NCI-H2227 treated with DMSO at 0.1 percent for 48 hours (cell line): ENCODE measurements at regions not wholly inside any gene's neighbourhood (a gene's known extent, or its start where the extent isn't known, plus 50 kb on each side); places are given as distances from the start of the nearest gene placed in this dataset.
"Not testable (repeated sequence)": the region's sequence is repeated elsewhere in the genome, so short reads cannot be mapped to it uniquely, and the experiment has no call there.

Experiments
- DNase-seq: peaks from one replicate; lab custom pipeline; 2025; lab: John Stamatoyannopoulos, UW

- DNase-seq, result no peak
Observed at GRCh38 chr14:28323951-28324741, 442.4 kb upstream of the FOXG1 start.

- no peak for DNase-seq
Observed at GRCh38 chr14:28340816-28341215, 425.8 kb upstream of the FOXG1 start.

- no peak for DNase-seq
Observed at GRCh38 chr14:28344381-28344780, 422.2 kb upstream of the FOXG1 start.

GRCh38 chr14:28348797-28349196 lies 417.8 kb upstream of the FOXG1 start:
- no peak for DNase-seq

- no peak for DNase-seq
Observed at GRCh38 chr14:28356819-28357218, 409.8 kb upstream of the FOXG1 start.

GRCh38 chr14:28361486-28361885 lies 405.1 kb upstream of the FOXG1 start:
- no peak for DNase-seq

- DNase-seq, result no peak
Observed at GRCh38 chr14:28365510-28365909, 401.1 kb upstream of the FOXG1 start.

- DNase-seq, result no peak
Observed at GRCh38 chr14:28373721-28374120, 392.9 kb upstream of the FOXG1 start.

GRCh38 chr14:28375295-28375694 lies 391.3 kb upstream of the FOXG1 start:
- DNase-seq, result no peak

GRCh38 chr14:28381656-28382055 lies 384.9 kb upstream of the FOXG1 start:
- no peak for DNase-seq

- no peak for DNase-seq
Observed at GRCh38 chr14:28382444-28383190, 384.0 kb upstream of the FOXG1 start.

GRCh38 chr14:28398506-28398905 lies 368.1 kb upstream of the FOXG1 start:
- no peak for DNase-seq

- DNase-seq, result not testable (repeated sequence)
Observed at GRCh38 chr14:28401705-28402104, 364.9 kb upstream of the FOXG1 start.

- DNase-seq, result no peak
Observed at GRCh38 chr14:28406196-28406595, 360.4 kb upstream of the FOXG1 start.

GRCh38 chr14:28407031-28407825 lies 359.4 kb upstream of the FOXG1 start:
- no peak for DNase-seq

- peak; percentile 12 for DNase-seq
Observed at GRCh38 chr14:28407996-28408395, 358.6 kb upstream of the FOXG1 start.

GRCh38 chr14:28412077-28412476 lies 354.5 kb upstream of the FOXG1 start:
- no peak for DNase-seq

- DNase-seq, result no peak
Observed at GRCh38 chr14:28426960-28427359, 339.6 kb upstream of the FOXG1 start.

GRCh38 chr14:28436821-28437220 lies 329.8 kb upstream of the FOXG1 start:
- no peak for DNase-seq

GRCh38 chr14:28461389-28461788 lies 305.2 kb upstream of the FOXG1 start:
- no peak for DNase-seq

GRCh38 chr14:28467611-28468010 lies 299.0 kb upstream of the FOXG1 start:
- DNase-seq, result no peak
